K562 (cell line): ENCODE measurements at regions not wholly inside any gene's neighbourhood (a gene's known extent, or its start where the extent isn't known, plus 50 kb on each side); places are given as distances from the start of the nearest gene placed in this dataset.

ENCODE experiments used
- ATAC-seq: fragments of 200-7000 bp; cut with Tn5 transposase; 3 replicates; pipeline ENCODE4 v1.9.1; 2020; ENCODE audit warnings: moderate library complexity
- BruUV-seq: library from RNA; stranded (reverse); fragments of 400-500 nt; replicated peaks from 2 replicates; lab custom pipeline; 2021; lab: Mats Ljungman, UMichigan
- CTCF ChIA-PET: fragments of 300-600 bp; formaldehyde crosslinking; extraction: SDS; loops from one replicate; lab custom pipeline; 2021; ENCODE audit warnings: low intra/inter-chr PET ratio; lab: Yijun Ruan, JAX
- POLR2A ChIA-PET: fragments of 300-600, 350-650 bp; sonication (Branson Sonifier 250); formaldehyde crosslinking; extraction: SDS; loops from one replicate; lab custom pipeline; 2021; ENCODE audit warnings: antibody characterized with exemption, inconsistent platforms; lab: Yijun Ruan, JAX
- DNase-seq, 4 experiments: peaks; one replicate each; pipeline versions ENCODE4 v3.0.0 to v3.0.0-alpha.2; 2011 to 2018; ENCODE audit warnings: low spot score in 3 of 4, mixed read lengths in 3 of 4; ENCODE audit errors: extremely low read depth in 1 of 4
- FAIRE-seq: peaks from 2 replicates; lab custom pipeline; 2011; peaks lifted over from hg19 to GRCh38; lab: Jason Lieb, UNC
- H2AFZ ChIP-seq: 2 replicates; pipeline ENCODE4 v1.6.0; 2011; ENCODE audit warnings: low read depth, low read length, control low read depth, inconsistent platforms
- H3K27ac ChIP-seq: fragments of 200-600 bp; 3 replicates; pipeline ENCODE4 v1.8.0; 2011; ENCODE audit warnings: low read depth, mild to moderate bottlenecking, control low read depth, inconsistent platforms, low read length, moderate library complexity, mixed read lengths; ENCODE audit errors: extremely low read depth
- H3K27me3 ChIP-seq, 2 experiments: fragments of 300-600 bp in 1 of 2; 2 replicates in 1 of 2; 3 replicates in 1 of 2; pipeline versions ENCODE4 v1.6.0 to v1.8.0; 2011; ENCODE audit warnings: inconsistent platforms in 2 of 2, low read length in 2 of 2, mild to moderate bottlenecking in 1 of 2, mixed read lengths in 1 of 2, moderate library complexity in 1 of 2; ENCODE audit not compliant: control insufficient read depth in 2 of 2, insufficient read depth in 2 of 2
- H3K36me3 ChIP-seq: fragments of 300-600 bp; 3 replicates; pipeline ENCODE4 v1.8.0; 2011; ENCODE audit warnings: mild to moderate bottlenecking, low read length, inconsistent platforms; ENCODE audit not compliant: control insufficient read depth, insufficient read depth
- H3K4me1 ChIP-seq, 2 experiments: fragments of 200-600 bp in 1 of 2; replicated peaks in 1 of 2; 2 replicates in 1 of 2; 3 replicates in 1 of 2; pipeline versions ENCODE4 v1.5.1 to v1.8.0; 2011; ENCODE audit warnings: inconsistent platforms in 2 of 2, low read length in 2 of 2, mild to moderate bottlenecking in 1 of 2, mixed read lengths in 1 of 2, moderate library complexity in 1 of 2; ENCODE audit not compliant: control insufficient read depth in 2 of 2, insufficient read depth in 2 of 2
- H3K4me2 ChIP-seq: 2 replicates; pipeline ENCODE4 v1.6.1; 2011; ENCODE audit warnings: low read length, control low read depth, inconsistent platforms, mixed read lengths; ENCODE audit not compliant: insufficient read depth
- H3K4me3 ChIP-seq: fragments of 200-600 bp; sonication (generic), shearing (Covaris generic); 2 replicates; pipeline ENCODE4 v1.5.1; 2016; ENCODE audit warnings: control low read depth, inconsistent platforms
- H3K79me2 ChIP-seq: fragments of 200-600 bp; 3 replicates; pipeline ENCODE4 v1.8.0; 2011; ENCODE audit warnings: low read length, inconsistent platforms; ENCODE audit not compliant: control insufficient read depth, insufficient read depth
- H3K9ac ChIP-seq, 2 experiments: 2 replicates each; pipeline versions ENCODE4 v1.6.0 to v1.6.1; 2011; ENCODE audit warnings: low read depth in 2 of 2, low read length in 2 of 2, control low read depth in 1 of 2, inconsistent platforms in 1 of 2, mild to moderate bottlenecking in 1 of 2, mixed read lengths in 1 of 2; ENCODE audit not compliant: insufficient read depth in 1 of 2
- H3K9me1 ChIP-seq: one replicate; pipeline ENCODE4 v1.6.0; 2011; ENCODE audit warnings: inconsistent platforms, mild to moderate bottlenecking, low read length, moderate library complexity; ENCODE audit not compliant: control insufficient read depth, insufficient read depth
- H3K9me3 ChIP-seq: replicated peaks from 2 replicates; pipeline ENCODE4 v1.5.1; 2011; ENCODE audit warnings: low read depth, low read length, inconsistent platforms; ENCODE audit not compliant: control insufficient read depth, insufficient read depth
- H4K20me1 ChIP-seq: replicated peaks from 2 replicates; pipeline ENCODE4 v1.6.1; 2011; ENCODE audit warnings: low read length, inconsistent platforms, mixed read lengths; ENCODE audit not compliant: control insufficient read depth, insufficient read depth
- CBX1 ChIP-seq: sonication (generic); IDR thresholded peaks from 2 replicates; pipeline ENCODE4 v1.6.1; 2016; ENCODE audit warnings: antibody characterized with exemption, low read depth, mild to moderate bottlenecking
- HDAC1 ChIP-seq, 2 experiments: fragments of 450-650 bp; IDR thresholded peaks; 2 replicates each; pipeline ENCODE4 v1.6.1; 2016 to 2017; ENCODE audit warnings: inconsistent platforms in 1 of 2, mild to moderate bottlenecking in 1 of 2, moderate library complexity in 1 of 2
- KLF13 ChIP-seq: fragments of 450-650 bp; IDR thresholded peaks from 2 replicates; pipeline ENCODE4 v1.6.1; 2016; ENCODE audit warnings: missing genetic modification characterization, low read depth, mild to moderate bottlenecking, missing compliant biosample characterization, moderate library complexity, borderline replicate concordance
- NCOA6 ChIP-seq: fragments of 450-650 bp; IDR thresholded peaks from 2 replicates; pipeline ENCODE4 v1.6.1; 2017; ENCODE audit warnings: mild to moderate bottlenecking
- RBM22 ChIP-seq: fragments of 200-400 bp; formaldehyde crosslinking; IDR thresholded peaks from 2 replicates; pipeline ENCODE4 v1.6.1; 2018; ENCODE audit warnings: low read length, low read depth; ENCODE audit not compliant: poor library complexity, severe bottlenecking
- SLC30A9 ChIP-seq: fragments of 250-450 bp; sonication (Bioruptor Pico); IDR thresholded peaks from 2 replicates; pipeline ENCODE4 v1.8.0; 2022; ENCODE audit warnings: mild to moderate bottlenecking, moderate library complexity
- SRF ChIP-seq, 2 experiments: fragments of 250-450, 450-650 bp in 1 of 2; sonication (Bioruptor Pico) in 1 of 2; sonication (generic) in 1 of 2; formaldehyde crosslinking; IDR thresholded peaks; 2 replicates each; pipeline versions ENCODE4 v1.5.0 to v1.5.1; 2020 to 2022; ENCODE audit warnings: mild to moderate bottlenecking in 1 of 2, missing genetic modification reagents in 1 of 2
- U2AF1 ChIP-seq: fragments of 200-400 bp; formaldehyde crosslinking; optimal IDR thresholded peaks from 2 replicates; pipeline ENCODE3; 2017; ENCODE audit warnings: mild to moderate bottlenecking, low read depth, low read length, moderate library complexity
- ZNF311 ChIP-seq: fragments of 250-450 bp; sonication (Bioruptor Pico); IDR thresholded peaks from 2 replicates; pipeline ENCODE4 v1.4.0; 2020; ENCODE audit warnings: mild to moderate bottlenecking, moderate library complexity
- ZNF57 ChIP-seq: fragments of 450-650 bp; formaldehyde crosslinking; IDR thresholded peaks from 2 replicates; pipeline ENCODE4 v1.4.0; 2020; ENCODE audit warnings: mild to moderate bottlenecking, moderate library complexity
- WGBS: fragments of 100-300 bp; shearing (Covaris generic); methylation state at CpG from one replicate; pipeline ENCODE4 v1.1.6; 2016; ENCODE audit warnings: low coverage, mixed read lengths; ENCODE audit not compliant: insufficient coverage; ENCODE audit errors: missing lambda C conversion rate; 5-methylcytosine and 5-hydroxymethylcytosine counted together
- in situ Hi-C: fragments of 300-500 bp; cut with MboI; formaldehyde crosslinking; loops from 4 replicates; pipeline ENCODE4 v1.15.0; 2018; ENCODE audit warnings: inconsistent platforms, mixed read lengths
- intact Hi-C: fragments of 100-400 bp; cut with micrococcal nuclease; formaldehyde crosslinking; loops from 2 replicates; pipeline ENCODE4 v1.14.2; 2022
- TF ChIP-seq, protein P1 (sequence below): sonication (generic); formaldehyde crosslinking; IDR thresholded peaks from 2 replicates; pipeline ENCODE4 v1.8.0; 2022; ENCODE audit warnings: missing genetic modification reagents, mild to moderate bottlenecking, moderate library complexity, borderline replicate concordance
- TF ChIP-seq, protein P2 (sequence below): fragments of 450-650 bp; formaldehyde crosslinking; IDR thresholded peaks from 2 replicates; pipeline ENCODE4 v1.4.0; 2020; ENCODE audit warnings: mild to moderate bottlenecking, moderate library complexity

DNA sequence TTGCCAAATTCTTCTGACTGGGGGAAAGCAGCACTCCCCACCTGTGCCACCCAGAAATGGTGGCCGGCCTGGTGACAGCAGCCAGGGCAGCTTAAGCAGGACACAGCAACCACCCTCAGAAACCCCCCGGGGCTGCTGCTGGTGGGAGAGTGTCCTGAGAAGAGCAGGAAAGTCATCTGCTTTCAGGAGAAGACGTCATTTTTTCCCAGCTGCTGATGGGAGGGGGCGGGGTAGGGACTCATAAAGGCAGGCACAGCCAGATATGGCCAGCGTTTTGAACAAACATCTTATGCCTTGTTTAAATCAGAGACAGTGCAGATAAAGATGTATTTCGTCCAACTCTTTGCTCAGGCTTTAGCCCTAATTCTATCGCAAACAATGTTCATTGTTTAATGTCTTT lies 139.5 kb downstream of the LRRC30 start:
- H3K9ac ChIP-seq = no peak overlapping the region
- H3K4me1 ChIP-seq = no peaks in the 10 kb centered on the region
- no peak for ATAC-seq
- WGBS = 0% methylated on average over 6 of the region's 7 CpGs
- H3K4me2 ChIP-seq = no peak overlapping the region
- H2AFZ ChIP-seq = no peak overlapping the region
- in situ Hi-C loops = no loop called here
- no peak for TF ChIP-seq SRF (CRISPR knock-in tag; IDR thresholded peaks at IDR 0.05)
- TF ChIP-seq RBM22 = no peak
- TF ChIP-seq NCOA6 = no peak
- no peak for TF ChIP-seq KLF13
- ChIA-PET POLR2A (no interaction called here), CTCF (no interaction called here)
- FAIRE-seq = no peak
- no peaks in the 10 kb centered on the region for H3K36me3 ChIP-seq
- no peaks in the 10 kb centered on the region for H3K9me3 ChIP-seq
- no peak for DNase-seq
- BruUV-seq = no TSS peak
- no peaks in the 10 kb centered on the region for H4K20me1 ChIP-seq
- no peak overlapping the region for H3K27ac ChIP-seq
- H3K79me2 ChIP-seq = no peaks in the 10 kb centered on the region
- H3K27me3 ChIP-seq = no peaks in the 10 kb centered on the region; a peak in 1 of 5 replicates
- intact Hi-C loops = no loop called here
- H3K4me3 ChIP-seq = no peak overlapping the region
- no peaks in the 10 kb centered on the region for H3K9me1 ChIP-seq

DNA sequence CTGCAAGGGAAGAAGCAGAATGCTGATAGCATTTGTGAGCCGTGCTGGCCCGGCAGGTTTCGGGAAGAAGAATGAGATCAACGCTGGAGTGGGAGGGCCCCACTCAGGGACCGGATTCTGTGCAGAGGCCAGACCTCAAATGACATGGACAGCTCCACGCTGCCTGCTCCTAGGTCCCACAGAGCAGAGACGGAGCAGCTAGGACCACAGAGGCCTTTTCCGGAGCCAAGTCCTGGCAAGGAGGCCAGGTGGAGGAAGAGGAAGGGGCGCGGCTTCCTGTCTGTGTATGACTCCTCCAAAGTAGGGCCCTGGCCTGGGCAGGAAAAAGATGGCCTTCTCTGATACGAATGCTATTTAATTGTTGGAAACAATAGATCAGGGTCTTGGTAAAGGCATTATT lies 139.9 kb downstream of the LRRC30 start:
- ChIA-PET CTCF (no interaction called here), POLR2A (no interaction called here)
- no peak for DNase-seq
- BruUV-seq = no TSS peak
- H3K79me2 ChIP-seq = no peaks in the 10 kb centered on the region
- H3K4me3 ChIP-seq = no peak overlapping the region
- 3% methylated on average over 10 of the region's 11 CpGs for WGBS
- no peak overlapping the region for H3K9ac ChIP-seq
- intact Hi-C loops = no loop called here
- in situ Hi-C loops = no loop called here
- no peak overlapping the region for H2AFZ ChIP-seq
- no peaks in the 10 kb centered on the region for H4K20me1 ChIP-seq
- no peak for FAIRE-seq
- no peaks in the 10 kb centered on the region for H3K36me3 ChIP-seq
- no peak overlapping the region for H3K4me2 ChIP-seq
- ATAC-seq = no peak
- no peaks in the 10 kb centered on the region for H3K9me3 ChIP-seq
- H3K4me1 ChIP-seq = no peaks in the 10 kb centered on the region
- no peaks in the 10 kb centered on the region for H3K9me1 ChIP-seq
- H3K27ac ChIP-seq = no peak overlapping the region
- H3K27me3 ChIP-seq = no peaks in the 10 kb centered on the region; a peak in 1 of 5 replicates
- TF ChIP-seq SLC30A9 (CRISPR knock-in tag) (no peak), HDAC1 (IDR thresholded peaks at IDR 0.05) (no peak), CBX1 (no peak), U2AF1 (no peak), ZNF57 (CRISPR knock-in tag) (no peak), ZNF311 (CRISPR knock-in tag) (no peak)
- TF ChIP-seq, protein P1, sequence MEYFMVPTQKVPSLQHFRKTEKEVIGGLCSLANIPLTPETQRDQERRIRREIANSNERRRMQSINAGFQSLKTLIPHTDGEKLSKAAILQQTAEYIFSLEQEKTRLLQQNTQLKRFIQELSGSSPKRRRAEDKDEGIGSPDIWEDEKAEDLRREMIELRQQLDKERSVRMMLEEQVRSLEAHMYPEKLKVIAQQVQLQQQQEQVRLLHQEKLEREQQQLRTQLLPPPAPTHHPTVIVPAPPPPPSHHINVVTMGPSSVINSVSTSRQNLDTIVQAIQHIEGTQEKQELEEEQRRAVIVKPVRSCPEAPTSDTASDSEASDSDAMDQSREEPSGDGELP (CRISPR knock-in tag) = no peak
- TF ChIP-seq, protein P2, sequence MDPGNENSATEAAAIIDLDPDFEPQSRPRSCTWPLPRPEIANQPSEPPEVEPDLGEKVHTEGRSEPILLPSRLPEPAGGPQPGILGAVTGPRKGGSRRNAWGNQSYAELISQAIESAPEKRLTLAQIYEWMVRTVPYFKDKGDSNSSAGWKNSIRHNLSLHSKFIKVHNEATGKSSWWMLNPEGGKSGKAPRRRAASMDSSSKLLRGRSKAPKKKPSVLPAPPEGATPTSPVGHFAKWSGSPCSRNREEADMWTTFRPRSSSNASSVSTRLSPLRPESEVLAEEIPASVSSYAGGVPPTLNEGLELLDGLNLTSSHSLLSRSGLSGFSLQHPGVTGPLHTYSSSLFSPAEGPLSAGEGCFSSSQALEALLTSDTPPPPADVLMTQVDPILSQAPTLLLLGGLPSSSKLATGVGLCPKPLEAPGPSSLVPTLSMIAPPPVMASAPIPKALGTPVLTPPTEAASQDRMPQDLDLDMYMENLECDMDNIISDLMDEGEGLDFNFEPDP (CRISPR knock-in tag) = no peak
